ENCODE measurements at regions not wholly inside any gene's neighbourhood (a gene's known extent, or its start where the extent isn't known, plus 50 kb on each side); places are given as distances from the start of the nearest gene placed in this dataset.

GRCh38 chr10:64497306-64497705 lies 976.1 kb downstream of the REEP3 start:
- TF ChIP-seq POLR2A (IDR thresholded peaks at IDR 0.05) (no peak), CTCF (IDR thresholded peaks at IDR 0.05) (no peak)

All from body of pancreas (tissue), 4 donors.